GM19467 (cell line): ENCODE measurements at regions not wholly inside any gene's neighbourhood (a gene's known extent, or its start where the extent isn't known, plus 50 kb on each side); places are given as distances from the start of the nearest gene placed in this dataset.

Source experiments
- ATAC-seq: cut with Tn5 transposase; IDR thresholded peaks from one replicate; pipeline ENCODE4 v1.9.1; 2021; ENCODE audit warnings: mild to moderate bottlenecking, moderate library complexity; ENCODE audit not compliant: unreplicated experiment

GRCh38 chr9:2311920-2312319 lies 296.8 kb downstream of the SMARCA2 start:
- no peak for ATAC-seq

DNA sequence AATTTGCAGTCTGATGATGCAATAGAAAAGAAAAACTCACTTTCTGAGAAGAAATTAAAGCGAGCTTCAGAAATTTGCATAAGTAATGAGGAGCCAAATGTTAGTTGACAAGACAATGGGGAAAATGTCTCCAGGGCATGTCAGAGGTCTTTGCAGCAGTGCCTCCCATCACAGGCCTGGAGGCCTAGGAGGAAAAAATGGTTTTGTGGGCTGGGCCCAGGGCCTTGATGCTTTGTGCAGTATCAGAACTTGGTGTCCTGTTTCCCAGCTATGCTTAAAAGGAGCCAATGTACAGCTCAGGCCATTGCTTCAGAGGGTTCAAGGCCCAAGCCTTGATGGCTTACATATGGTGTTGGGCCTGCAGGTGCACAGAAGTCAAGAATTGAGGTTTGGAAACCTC lies 298.4 kb downstream of the SMARCA2 start:
- no peak for ATAC-seq

DNA sequence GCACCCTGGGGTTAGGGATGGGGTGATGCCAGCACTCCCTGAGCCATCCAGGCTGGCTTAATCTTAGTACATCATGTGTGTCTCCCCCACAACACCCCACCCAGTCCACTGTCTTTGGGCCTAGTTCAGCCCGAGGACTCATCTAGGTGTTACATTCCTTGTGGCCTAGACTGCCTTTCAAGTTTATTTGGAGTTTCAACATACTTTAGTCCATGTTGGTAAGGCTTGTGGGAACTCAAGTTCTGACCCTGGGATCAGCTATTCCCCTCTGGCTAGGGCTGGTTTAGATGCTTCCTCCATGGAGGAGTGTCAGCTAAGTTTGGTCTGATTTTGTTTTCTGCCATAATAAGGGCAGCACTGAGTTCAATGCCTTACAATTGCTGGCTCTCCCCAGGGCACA lies 302.4 kb downstream of the SMARCA2 start:
- no peak for ATAC-seq

- ATAC-seq = no peak
Measured at GRCh38 chr9:2319421-2319820, 302.2 kb upstream of the VLDLR start.

GRCh38 chr9:2320114-2320513 lies 301.5 kb upstream of the VLDLR start:
- ATAC-seq = no peak

DNA sequence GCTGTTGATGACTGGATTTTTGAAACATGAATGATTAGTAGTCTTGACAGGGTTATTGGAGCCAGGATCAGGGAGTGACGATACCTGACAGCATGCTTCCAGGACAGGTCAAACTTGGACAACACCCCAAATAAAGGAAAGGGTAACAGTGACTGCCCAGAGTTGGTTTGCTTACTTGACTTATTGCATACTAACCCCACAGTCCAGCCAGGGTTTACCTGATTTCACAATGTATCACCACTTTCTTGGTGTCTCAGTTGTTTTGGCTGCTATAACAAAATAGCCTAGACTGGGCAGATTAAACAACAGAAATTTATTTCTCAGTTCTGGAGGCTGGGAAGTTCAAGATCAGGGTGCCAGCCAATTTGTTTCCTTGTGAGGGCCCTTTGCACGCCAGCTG lies 301.0 kb upstream of the VLDLR start:
- ATAC-seq = no peak

GRCh38 chr9:2321523-2322148 lies 300.0 kb upstream of the VLDLR start:
- ATAC-seq = no peak

- no peak for ATAC-seq
Measured at GRCh38 chr9:2324742-2325141, 296.8 kb upstream of the VLDLR start.

- no peak for ATAC-seq
Measured at GRCh38 chr9:2332663-2333062, 288.9 kb upstream of the VLDLR start.

DNA sequence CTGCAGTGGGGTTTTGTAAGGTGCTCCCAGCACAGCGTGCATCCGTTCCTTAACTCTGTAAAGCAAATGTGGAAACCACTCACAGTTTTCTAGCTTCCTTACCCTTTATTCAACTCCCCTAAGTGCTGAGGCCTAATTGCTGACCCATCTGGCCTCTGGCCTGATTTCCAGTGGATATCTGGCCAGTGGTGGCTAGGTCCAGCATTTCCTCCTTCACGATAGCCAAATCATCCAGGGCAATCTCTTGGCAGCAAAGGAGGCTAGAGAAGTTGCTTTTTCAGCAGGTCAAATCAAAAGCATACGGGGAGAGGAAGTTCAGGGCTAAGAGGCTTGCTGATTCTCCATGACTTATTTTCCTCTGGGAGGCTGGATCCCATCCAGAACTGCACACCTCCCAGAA lies 286.3 kb upstream of the VLDLR start:
- no peak for ATAC-seq

DNA sequence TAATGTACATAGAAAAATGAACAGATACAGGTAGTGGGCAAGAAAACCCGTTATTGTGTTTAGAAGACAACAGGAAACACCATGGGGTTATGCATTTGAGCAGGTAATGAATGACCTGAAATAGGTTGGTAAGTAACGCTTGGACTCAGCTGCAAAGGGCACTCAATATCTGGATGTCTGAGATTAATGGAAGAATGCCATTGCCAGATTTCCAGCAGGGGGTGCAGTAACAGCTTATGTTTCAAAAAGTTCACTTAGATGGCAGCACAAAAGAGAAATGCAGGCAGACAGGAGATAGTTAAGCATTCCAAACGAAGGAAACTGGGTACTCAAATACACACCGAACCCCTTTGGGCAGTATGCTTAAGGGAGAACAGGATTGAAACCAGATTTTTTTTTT lies 285.5 kb upstream of the VLDLR start:
- ATAC-seq = no peak

GRCh38 chr9:2337131-2337530 lies 284.5 kb upstream of the VLDLR start:
- ATAC-seq = no peak

DNA sequence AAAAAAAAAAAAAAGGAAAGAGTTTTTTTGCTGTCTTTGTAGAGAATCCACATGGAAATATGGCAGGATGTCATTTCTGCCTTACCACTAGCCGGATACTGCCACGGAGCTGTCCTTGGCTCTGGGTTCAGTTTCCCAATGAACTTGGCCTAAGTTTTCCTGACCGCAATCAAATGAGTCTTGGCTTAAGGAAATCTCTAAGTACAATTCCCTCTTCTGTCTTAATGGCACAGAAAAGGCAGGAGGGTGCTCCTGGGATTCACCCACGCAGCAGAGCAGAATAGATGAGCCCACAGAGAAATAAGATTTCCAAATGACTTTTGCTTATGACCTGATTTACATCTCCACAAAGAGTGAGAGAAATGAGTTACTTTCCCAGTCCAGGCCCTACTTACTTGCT lies 284.0 kb upstream of the VLDLR start:
- ATAC-seq = no peak

- ATAC-seq = no peak
Measured at GRCh38 chr9:2338777-2339365, 282.7 kb upstream of the VLDLR start.

- no peak for ATAC-seq
Measured at GRCh38 chr9:2339416-2339815, 282.2 kb upstream of the VLDLR start.

DNA sequence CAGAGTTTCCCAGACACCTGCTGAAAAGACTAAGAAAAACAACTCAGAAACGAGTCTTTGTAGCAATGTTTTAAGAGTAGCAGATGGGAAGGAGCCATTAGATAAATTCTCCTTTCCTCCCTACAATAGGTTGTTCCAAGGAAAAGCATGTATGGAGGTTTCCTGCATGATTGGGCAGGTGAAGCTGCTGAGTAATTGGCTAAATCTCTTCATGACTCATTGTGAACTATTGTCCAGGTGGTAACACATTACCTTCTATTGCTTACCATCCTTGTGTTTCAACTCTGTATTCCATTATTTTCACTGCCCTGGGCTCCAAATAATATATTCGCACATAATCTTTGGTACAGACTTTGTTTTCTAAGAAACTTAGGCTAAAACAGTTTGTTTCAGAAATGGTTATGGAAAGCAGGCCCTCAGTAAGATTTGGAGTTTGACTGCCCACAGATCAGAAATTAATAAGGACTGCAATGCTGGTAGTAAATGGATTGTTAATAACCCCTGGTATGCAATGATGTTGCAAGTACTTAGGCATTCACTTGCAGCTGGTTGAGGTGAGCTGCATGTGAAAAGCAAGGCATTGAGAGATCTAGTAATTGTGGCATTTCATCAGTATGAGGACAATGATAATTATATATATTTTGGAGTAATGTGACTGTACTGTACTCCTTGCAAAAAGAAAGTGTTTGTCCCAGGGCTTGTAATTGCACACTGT lies 281.4 kb upstream of the VLDLR start:
- no peak for ATAC-seq

- no peak for ATAC-seq
Measured at GRCh38 chr9:2341126-2341525, 280.5 kb upstream of the VLDLR start.

GRCh38 chr9:2341956-2342355 lies 279.6 kb upstream of the VLDLR start:
- no peak for ATAC-seq

DNA sequence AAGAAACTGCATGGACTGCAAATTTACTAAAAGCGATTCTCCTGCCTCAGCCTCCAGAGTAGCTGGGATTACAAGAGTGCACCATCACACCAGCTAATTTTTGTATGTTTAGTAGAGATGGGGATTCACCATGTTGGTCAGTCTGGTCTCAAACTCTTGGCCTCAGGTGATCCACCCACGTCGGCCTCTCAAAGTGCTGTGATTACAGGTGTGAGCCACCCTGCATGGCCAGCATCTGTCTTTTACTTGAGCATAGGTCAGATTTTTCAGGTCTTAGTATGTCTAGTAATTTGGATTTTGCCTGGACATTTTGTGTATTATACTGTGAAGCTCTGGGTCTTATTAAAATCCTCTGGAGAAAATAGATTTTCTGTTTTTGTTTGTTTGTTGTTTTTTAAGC lies 277.8 kb upstream of the VLDLR start:
- ATAC-seq = no peak

GRCh38 chr9:2344436-2344835 lies 277.2 kb upstream of the VLDLR start:
- ATAC-seq = no peak

- ATAC-seq = no peak
Measured at GRCh38 chr9:2345013-2345412, 276.6 kb upstream of the VLDLR start.

DNA sequence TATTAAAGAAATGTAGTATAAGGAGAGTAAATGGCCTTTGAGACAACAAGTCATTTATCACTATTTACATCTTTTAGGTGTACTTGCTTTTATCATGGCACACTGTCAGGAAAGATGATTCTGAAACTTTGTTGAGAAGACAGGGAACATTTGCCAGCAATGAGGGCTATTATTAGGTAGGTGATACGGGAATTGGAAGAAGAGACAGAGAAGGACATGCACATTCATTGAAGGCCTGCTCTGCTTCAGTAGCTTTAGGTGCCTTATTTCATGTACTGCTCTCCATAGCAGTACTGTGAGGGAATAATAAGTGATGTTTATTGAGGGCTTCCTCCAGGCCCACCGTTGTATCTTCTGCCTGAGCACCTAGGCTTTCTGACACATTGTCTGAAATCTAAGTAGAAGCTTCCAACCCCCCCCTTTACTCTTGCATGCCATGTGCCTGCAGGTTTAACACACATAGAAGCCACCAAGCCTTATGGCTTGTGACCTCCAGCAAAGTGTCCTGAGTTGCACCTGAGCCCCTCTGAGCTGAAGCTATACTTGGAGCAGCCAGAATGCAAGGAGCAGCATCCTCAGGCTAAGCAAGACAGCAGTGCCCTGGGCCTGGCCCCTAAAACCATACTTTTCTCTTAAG lies 275.2 kb upstream of the VLDLR start:
- no peak for ATAC-seq
